ENCODE measurements at regions not wholly inside any gene's neighbourhood (a gene's known extent, or its start where the extent isn't known, plus 50 kb on each side); places are given as distances from the start of the nearest gene placed in this dataset.
A peak's percentile ranks its signal among the peaks of the same experiment; 100 is the strongest.

DNA sequence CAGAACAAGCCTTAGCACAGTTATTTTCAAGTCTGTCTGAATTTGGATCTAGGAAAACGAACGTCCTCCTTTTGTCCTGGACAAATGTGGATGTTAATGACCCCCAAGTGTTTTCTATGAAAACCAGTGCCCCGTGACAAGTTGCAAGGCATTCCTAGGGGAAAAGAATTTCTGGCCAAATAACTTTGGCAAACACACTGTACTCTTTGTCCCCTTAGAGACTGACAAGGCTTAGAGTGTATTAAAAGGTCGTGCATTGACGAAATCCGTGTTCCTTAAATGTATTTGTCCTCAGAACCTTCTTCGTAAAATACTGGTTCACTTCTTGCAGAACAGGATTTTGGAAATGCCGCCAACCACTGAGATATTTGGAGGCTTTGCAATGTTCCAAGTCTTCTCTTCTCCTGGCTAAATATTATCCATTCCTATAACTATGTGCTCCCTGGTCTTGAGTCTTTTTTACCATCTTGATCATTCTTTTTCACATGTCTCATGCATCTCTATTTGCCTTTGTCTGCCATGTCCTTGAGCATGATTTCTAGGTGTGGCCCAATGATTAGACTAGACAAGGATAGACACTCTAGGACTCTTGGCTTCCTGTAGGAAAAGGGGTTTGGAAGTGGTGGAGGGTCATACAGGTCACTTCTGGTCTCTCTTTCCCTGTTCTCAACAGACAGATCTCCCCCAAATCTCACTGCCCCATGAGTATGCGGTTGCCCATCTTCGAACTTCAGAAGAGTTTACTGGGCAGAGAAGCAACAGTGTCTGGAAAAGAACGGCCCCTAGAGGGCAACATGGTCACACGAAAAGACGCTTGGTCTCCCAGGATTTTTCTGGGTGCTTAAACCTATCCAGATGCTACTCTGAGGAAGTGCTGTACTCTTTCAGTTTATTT, 117.5 kb downstream of the EDEM1 start:
- Histone ChIP-seq H3K36me3 (ENCODE audit: low read depth, missing control alignments) (no peaks in the 10 kb centered on the region), H3K4me3 (no peak overlapping the region), H3K9me3 (no peaks in the 10 kb centered on the region), H3K27me3 (no peaks in the 10 kb centered on the region), H3K4me1 (no peaks in the 10 kb centered on the region), H3K27ac (no peak overlapping the region)
- WGBS, 2 donors = 42 to 52% methylated on average over 13 of the region's 13 CpGs
- intact Hi-C loops (cut with DNase I; ENCODE audit: low total_unique reads) = no loop called here
- DNase-seq = peak; percentile 57
- TF ChIP-seq POLR2A (IDR thresholded peaks at IDR 0.05) (no peak), CTCF (IDR thresholded peaks at IDR 0.05) (peak; percentile 24 to 60 (median 45))

DNA sequence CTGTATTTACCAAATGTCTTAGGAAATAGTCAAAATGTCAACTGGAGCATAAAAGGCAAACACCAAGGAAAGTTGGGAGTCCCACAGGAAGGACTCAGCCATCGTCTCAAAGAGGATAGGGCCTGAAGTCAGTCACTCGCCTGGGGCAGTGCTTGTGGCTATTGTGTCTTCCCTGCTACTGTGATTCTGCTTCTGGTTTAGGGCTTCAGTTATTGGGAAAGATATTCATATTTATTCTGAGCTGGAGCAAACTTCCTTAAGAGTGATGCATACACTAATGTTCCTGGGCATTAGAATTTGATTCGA, 118.1 kb downstream of the EDEM1 start:
- TF ChIP-seq CTCF (IDR thresholded peaks at IDR 0.05) = peak in 1 of 3 experiments; percentile 1
- TF ChIP-seq POLR2A (IDR thresholded peaks at IDR 0.05) = no peak
- H3K4me3 ChIP-seq = no peak overlapping the region
- no peaks in the 10 kb centered on the region for H3K27me3 ChIP-seq
- no peak overlapping the region for H3K27ac ChIP-seq
- no peaks in the 10 kb centered on the region for H3K4me1 ChIP-seq
- no peaks in the 10 kb centered on the region for H3K9me3 ChIP-seq
- WGBS, 2 donors = 75 to 82% methylated on average over 3 of the region's 3 CpGs
- no peak for DNase-seq
- no peaks in the 10 kb centered on the region for H3K36me3 ChIP-seq (ENCODE audit: low read depth, missing control alignments)
- intact Hi-C loops (cut with DNase I; ENCODE audit: low total_unique reads) = no loop called here

DNA sequence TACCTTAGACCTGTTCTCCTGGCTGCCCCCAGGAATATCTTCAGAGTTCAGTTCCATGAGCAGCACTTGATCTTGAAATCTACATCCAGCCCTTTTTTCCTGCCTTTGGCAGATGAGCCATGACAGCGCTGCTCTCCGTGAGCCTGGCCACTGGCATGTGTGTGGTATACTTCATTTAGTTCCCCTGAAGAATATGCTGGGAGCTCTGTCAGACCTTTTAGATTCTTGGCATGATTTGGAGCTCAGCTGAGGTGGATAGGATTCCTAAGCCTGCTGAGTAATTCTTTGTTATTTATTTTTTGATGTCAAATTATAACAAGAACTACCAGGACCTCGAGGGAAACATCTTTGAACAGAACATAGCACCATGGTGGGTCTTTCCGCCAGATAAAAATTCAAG, 121.7 kb downstream of the EDEM1 start:
- 70 to 84% methylated on average over 4 of the region's 4 CpGs for WGBS, 2 donors
- Histone ChIP-seq H3K36me3 (ENCODE audit: low read depth, missing control alignments) (no peaks in the 10 kb centered on the region), H3K4me1 (no peaks in the 10 kb centered on the region), H3K27ac (no peak overlapping the region), H3K27me3 (no peaks in the 10 kb centered on the region), H3K9me3 (no peaks in the 10 kb centered on the region), H3K4me3 (no peak overlapping the region)
- intact Hi-C loops (cut with DNase I; ENCODE audit: low total_unique reads) = no loop called here
- no peak for DNase-seq
- TF ChIP-seq CTCF (IDR thresholded peaks at IDR 0.05) = no peak

- DNase-seq = no peak
- TF ChIP-seq CTCF (IDR thresholded peaks at IDR 0.05) (no peak), POLR2A (IDR thresholded peaks at IDR 0.05) (no peak)
- intact Hi-C loops (cut with DNase I; ENCODE audit: low total_unique reads) = no loop called here
- Histone ChIP-seq H3K27ac (no peak overlapping the region), H3K4me3 (no peak overlapping the region), H3K27me3 (no peaks in the 10 kb centered on the region), H3K9me3 (no peaks in the 10 kb centered on the region), H3K4me1 (no peaks in the 10 kb centered on the region), H3K36me3 (ENCODE audit: low read depth, missing control alignments) (no peaks in the 10 kb centered on the region)
- 66 to 69% methylated on average over 3 of the region's 3 CpGs for WGBS, 2 donors
These were observed 122.1 kb downstream of the EDEM1 start for GRCh38 chr3:5309602-5310001.

- no peak overlapping the region for H3K4me3 ChIP-seq
- TF ChIP-seq CTCF (IDR thresholded peaks at IDR 0.05) (no peak), POLR2A (IDR thresholded peaks at IDR 0.05) (no peak)
- no peaks in the 10 kb centered on the region for H3K4me1 ChIP-seq
- no peak overlapping the region for H3K27ac ChIP-seq
- WGBS, 2 donors = 93 to 97% methylated on average over 5 of the region's 5 CpGs
- no peak for DNase-seq
- intact Hi-C loops (cut with DNase I; ENCODE audit: low total_unique reads) = no loop called here
- H3K36me3 ChIP-seq (ENCODE audit: low read depth, missing control alignments) = no peaks in the 10 kb centered on the region
- H3K27me3 ChIP-seq = no peaks in the 10 kb centered on the region
- H3K9me3 ChIP-seq = no peaks in the 10 kb centered on the region
These were observed 123.0 kb downstream of the EDEM1 start for GRCh38 chr3:5310509-5310908.

All from testis (tissue), 2 donors.